Breast epithelium (tissue), 4 donors: ENCODE measurements at regions not wholly inside any gene's neighbourhood (a gene's known extent, or its start where the extent isn't known, plus 50 kb on each side); places are given as distances from the start of the nearest gene placed in this dataset.

ENCODE experiments used
- DNase-seq, 2 donors: peaks; one replicate each; pipeline ENCODE4 v3.0.0-alpha.2; 2019; ENCODE audit warnings: low spot score in 2 of 2
- H3K27ac ChIP-seq, 2 donors: fragments of 200-600 bp; sonication (generic) in 1 of 2; one replicate each; pipeline ENCODE4 v1.5.1; 2016 to 2019; ENCODE audit warnings: mild to moderate bottlenecking in 1 of 2
- H3K27me3 ChIP-seq, 2 donors: fragments of 200-600 bp; sonication (generic) in 1 of 2; one replicate each; pipeline versions ENCODE4 v1.5.1 to v1.6.0; 2017 to 2019; ENCODE audit warnings: control low read depth in 1 of 2, mild to moderate bottlenecking in 1 of 2
- H3K36me3 ChIP-seq: fragments of 200-600 bp; one replicate; pipeline ENCODE4 v1.5.1; 2019
- H3K4me1 ChIP-seq, 2 donors: fragments of 200-600 bp; sonication (generic); one replicate each; pipeline ENCODE4 v1.5.1; 2016 to 2019; ENCODE audit warnings: control low read depth in 1 of 2
- H3K4me3 ChIP-seq, 3 donors: fragments of 200-600 bp; sonication (generic); 1 replicate in 2 of 3; 2 replicates in 1 of 3; pipeline ENCODE4 v1.5.1; 2016 to 2019; ENCODE audit warnings: mild to moderate bottlenecking in 3 of 3, moderate library complexity in 2 of 3
- H3K9me3 ChIP-seq, 2 donors: fragments of 200-600 bp; sonication (generic) in 1 of 2; one replicate each; pipeline ENCODE4 v1.5.1; 2016 to 2019; ENCODE audit warnings: control low read depth in 1 of 2
- POLR2A ChIP-seq: fragments of 450-650 bp; IDR thresholded peaks from one replicate; pipeline ENCODE4 v1.6.1; 2016; ENCODE audit warnings: antibody characterized with exemption, mild to moderate bottlenecking, moderate library complexity
- POLR2AphosphoS5 ChIP-seq, 3 donors: sonication (generic); formaldehyde crosslinking; IDR thresholded peaks; one replicate each; pipeline ENCODE4 v1.6.1; 2017; ENCODE audit warnings: antibody characterized with exemption in 3 of 3
- intact Hi-C: fragments of 100-400 bp; cut with DNase I; formaldehyde crosslinking; loops from one replicate; pipeline ENCODE4 v1.15.1; 2023; ENCODE audit warnings: low total_unique reads
- TF ChIP-seq, protein P1 (sequence below), 3 donors: fragments of 450-650 bp; IDR thresholded peaks; one replicate each; pipeline ENCODE4 v1.5.1; 2016 to 2017; ENCODE audit warnings: antibody characterized with exemption in 3 of 3, mild to moderate bottlenecking in 3 of 3, moderate library complexity in 3 of 3

- no peak for DNase-seq
- no peaks in the 10 kb centered on the region for H3K4me1 ChIP-seq
- no peaks in the 10 kb centered on the region for H3K27me3 ChIP-seq
- no peaks in the 10 kb centered on the region for H3K36me3 ChIP-seq
- intact Hi-C loops: no loop called here
- no peaks in the 10 kb centered on the region for H3K9me3 ChIP-seq
- no peak overlapping the region for H3K27ac ChIP-seq
- no peak for TF ChIP-seq POLR2A
- TF ChIP-seq, protein P1, sequence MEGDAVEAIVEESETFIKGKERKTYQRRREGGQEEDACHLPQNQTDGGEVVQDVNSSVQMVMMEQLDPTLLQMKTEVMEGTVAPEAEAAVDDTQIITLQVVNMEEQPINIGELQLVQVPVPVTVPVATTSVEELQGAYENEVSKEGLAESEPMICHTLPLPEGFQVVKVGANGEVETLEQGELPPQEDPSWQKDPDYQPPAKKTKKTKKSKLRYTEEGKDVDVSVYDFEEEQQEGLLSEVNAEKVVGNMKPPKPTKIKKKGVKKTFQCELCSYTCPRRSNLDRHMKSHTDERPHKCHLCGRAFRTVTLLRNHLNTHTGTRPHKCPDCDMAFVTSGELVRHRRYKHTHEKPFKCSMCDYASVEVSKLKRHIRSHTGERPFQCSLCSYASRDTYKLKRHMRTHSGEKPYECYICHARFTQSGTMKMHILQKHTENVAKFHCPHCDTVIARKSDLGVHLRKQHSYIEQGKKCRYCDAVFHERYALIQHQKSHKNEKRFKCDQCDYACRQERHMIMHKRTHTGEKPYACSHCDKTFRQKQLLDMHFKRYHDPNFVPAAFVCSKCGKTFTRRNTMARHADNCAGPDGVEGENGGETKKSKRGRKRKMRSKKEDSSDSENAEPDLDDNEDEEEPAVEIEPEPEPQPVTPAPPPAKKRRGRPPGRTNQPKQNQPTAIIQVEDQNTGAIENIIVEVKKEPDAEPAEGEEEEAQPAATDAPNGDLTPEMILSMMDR (IDR thresholded peaks at IDR 0.05): no peak
- no peak for TF ChIP-seq POLR2AphosphoS5 (IDR thresholded peaks at IDR 0.05)
- no peak overlapping the region for H3K4me3 ChIP-seq
Observed at GRCh38 chr7:88458279-88458678, 151.6 kb upstream of the STEAP4 start.

- intact Hi-C loops: no loop called here
- H3K4me3 ChIP-seq: no peak overlapping the region
- TF ChIP-seq, protein P1 (IDR thresholded peaks at IDR 0.05): no peak
- TF ChIP-seq POLR2AphosphoS5 (IDR thresholded peaks at IDR 0.05) (no peak), POLR2A (no peak)
- H3K4me1 ChIP-seq: no peaks in the 10 kb centered on the region
- H3K27me3 ChIP-seq: no peaks in the 10 kb centered on the region
- H3K9me3 ChIP-seq: no peaks in the 10 kb centered on the region
- H3K36me3 ChIP-seq: no peaks in the 10 kb centered on the region
- no peak overlapping the region for H3K27ac ChIP-seq
- DNase-seq: no peak
Observed at GRCh38 chr7:88457320-88457719, 150.6 kb upstream of the STEAP4 start.

DNA sequence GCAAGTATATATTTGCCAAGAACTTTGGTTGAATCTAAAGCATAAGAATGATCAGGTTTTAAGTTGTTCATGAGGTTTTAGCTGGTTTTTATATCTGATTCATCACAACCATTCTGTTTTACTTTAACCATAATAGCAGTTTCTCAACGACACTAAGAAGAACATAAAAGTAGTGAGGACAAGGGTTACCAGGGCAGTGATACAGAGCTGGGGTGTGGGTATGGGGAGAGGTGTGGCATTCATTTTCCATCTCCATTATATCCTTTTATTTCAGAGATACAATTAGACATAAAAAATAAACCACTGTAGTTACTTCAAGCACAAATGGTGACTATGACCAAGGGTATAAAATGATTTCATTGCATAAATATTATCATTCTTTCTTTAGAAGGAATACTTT, 149.8 kb upstream of the STEAP4 start:
- intact Hi-C loops: no loop called here
- no peak for DNase-seq
- no peaks in the 10 kb centered on the region for H3K4me1 ChIP-seq
- no peak overlapping the region for H3K27ac ChIP-seq
- H3K9me3 ChIP-seq: no peaks in the 10 kb centered on the region
- no peak overlapping the region for H3K4me3 ChIP-seq
- H3K27me3 ChIP-seq: no peaks in the 10 kb centered on the region
- no peaks in the 10 kb centered on the region for H3K36me3 ChIP-seq
- TF ChIP-seq POLR2A (no peak), POLR2AphosphoS5 (IDR thresholded peaks at IDR 0.05) (no peak)
- TF ChIP-seq, protein P1 (IDR thresholded peaks at IDR 0.05): no peak

GRCh38 chr7:88455696-88456095, 149.0 kb upstream of the STEAP4 start:
- no peaks in the 10 kb centered on the region for H3K9me3 ChIP-seq
- no peak overlapping the region for H3K4me3 ChIP-seq
- no peak overlapping the region for H3K27ac ChIP-seq
- TF ChIP-seq POLR2A (no peak), POLR2AphosphoS5 (IDR thresholded peaks at IDR 0.05) (no peak)
- TF ChIP-seq, protein P1 (IDR thresholded peaks at IDR 0.05): no peak
- no peaks in the 10 kb centered on the region for H3K36me3 ChIP-seq
- H3K27me3 ChIP-seq: no peaks in the 10 kb centered on the region
- no peak for DNase-seq
- intact Hi-C loops: no loop called here
- H3K4me1 ChIP-seq: no peaks in the 10 kb centered on the region

GRCh38 chr7:88452646-88453045, 146.0 kb upstream of the STEAP4 start:
- no peak for DNase-seq
- H3K27ac ChIP-seq: no peak overlapping the region
- no peak overlapping the region for H3K4me3 ChIP-seq
- TF ChIP-seq, protein P1 (IDR thresholded peaks at IDR 0.05): no peak
- intact Hi-C loops: no loop called here
- no peaks in the 10 kb centered on the region for H3K9me3 ChIP-seq
- no peaks in the 10 kb centered on the region for H3K27me3 ChIP-seq
- H3K36me3 ChIP-seq: no peaks in the 10 kb centered on the region
- H3K4me1 ChIP-seq: no peaks in the 10 kb centered on the region
